CD8-positive, alpha-beta memory T cell (primary cell): ENCODE measurements at regions not wholly inside any gene's neighbourhood (a gene's known extent, or its start where the extent isn't known, plus 50 kb on each side); places are given as distances from the start of the nearest gene placed in this dataset.

Experiments used
- CTCF ChIA-PET: fragments of 350-600 bp; sonication (Branson Sonifier 250); formaldehyde crosslinking; loops from one replicate; lab custom pipeline; 2021; ENCODE audit warnings: antibody characterized with exemption; lab: Charles Lee
- POLR2A ChIA-PET: fragments of 350-600 bp; sonication (Branson Sonifier 250); formaldehyde crosslinking; loops from one replicate; lab custom pipeline; 2021; ENCODE audit warnings: antibody characterized with exemption; lab: Charles Lee
- DNase-seq, 5 donors: peaks; one replicate each; pipeline versions ENCODE4 v3.0.0 to v3.0.0-alpha.2; 2020 to 2022; ENCODE audit warnings: mixed read lengths in 1 of 5
- H3K27ac ChIP-seq: one replicate; pipeline ENCODE4 v1.7.0; 2013; ENCODE audit warnings: low read depth, mild to moderate bottlenecking, low read length, moderate library complexity
- H3K27me3 ChIP-seq: 2 replicates; pipeline ENCODE4 v1.7.0; 2013; ENCODE audit warnings: low read length, mild to moderate bottlenecking; ENCODE audit not compliant: insufficient read depth, poor library complexity, severe bottlenecking
- H3K36me3 ChIP-seq: 2 replicates; pipeline ENCODE4 v1.7.0; 2013; ENCODE audit warnings: mild to moderate bottlenecking, low read length, moderate library complexity; ENCODE audit not compliant: insufficient read depth
- H3K4me1 ChIP-seq: 2 replicates; pipeline ENCODE4 v1.7.0; 2013; ENCODE audit warnings: mild to moderate bottlenecking, low read length, moderate library complexity; ENCODE audit not compliant: insufficient read depth
- H3K4me3 ChIP-seq: 2 replicates; pipeline ENCODE4 v1.7.0; 2013; ENCODE audit warnings: mild to moderate bottlenecking, low read length
- H3K9me3 ChIP-seq: 2 replicates; pipeline ENCODE4 v1.7.0; 2013; ENCODE audit warnings: mild to moderate bottlenecking, low read length
- H3K27ac Mint-ChIP-seq, 8 donors: one replicate each; pipeline ENCODE4 v1.8.0; 2020 to 2021; ENCODE audit warnings: mixed read lengths in 8 of 8, mild to moderate bottlenecking in 6 of 8, inconsistent platforms in 3 of 8, moderate library complexity in 3 of 8
- H3K27me3 Mint-ChIP-seq, 2 donors: one replicate each; pipeline ENCODE4 v1.8.0; 2020 to 2021; ENCODE audit warnings: mixed read lengths in 2 of 2, mild to moderate bottlenecking in 1 of 2, moderate library complexity in 1 of 2
- H3K36me3 Mint-ChIP-seq, 3 donors: one replicate each; pipeline ENCODE4 v1.8.0; 2020 to 2021; ENCODE audit warnings: mixed read lengths in 3 of 3, inconsistent platforms in 1 of 3, mild to moderate bottlenecking in 1 of 3
- H3K4me1 Mint-ChIP-seq, 3 donors: one replicate each; pipeline ENCODE4 v1.8.0; 2020 to 2021; ENCODE audit warnings: mixed read lengths in 3 of 3, inconsistent platforms in 1 of 3, mild to moderate bottlenecking in 1 of 3
- H3K4me3 Mint-ChIP-seq, 7 donors: one replicate each; pipeline ENCODE4 v1.8.0; 2020 to 2021; ENCODE audit warnings: mixed read lengths in 7 of 7, mild to moderate bottlenecking in 6 of 7, moderate library complexity in 4 of 7, inconsistent platforms in 2 of 7
- H3K9me3 Mint-ChIP-seq, 5 donors: one replicate each; pipeline ENCODE4 v1.8.0; 2020 to 2022; ENCODE audit warnings: mixed read lengths in 5 of 5, mild to moderate bottlenecking in 3 of 5, moderate library complexity in 2 of 5, inconsistent platforms in 1 of 5

GRCh38 chr10:130396044-130396443 lies 259.9 kb downstream of the GLRX3 start:
- no peaks in the 10 kb centered on the region for H3K36me3 ChIP-seq
- Mint-ChIP-seq H3K36me3 (no peaks in the 10 kb centered on the region), H3K9me3 (peaks cover 8 to 28% (median 20%) of the 10 kb centered on the region in 5 donors), H3K4me1 (no peaks in the 10 kb centered on the region), H3K27me3 (peaks cover 0 to 9% of the 10 kb centered on the region in 2 donors), H3K4me3 (no peak overlapping the region), H3K27ac (no peak overlapping the region)
- no peaks in the 10 kb centered on the region for H3K4me1 ChIP-seq
- POLR2A ChIA-PET, result no interaction called here
- H3K9me3 ChIP-seq, result no peaks in the 10 kb centered on the region
- no peak for DNase-seq
- H3K4me3 ChIP-seq, result no peak overlapping the region
- no peaks in the 10 kb centered on the region for H3K27me3 ChIP-seq
- no peak overlapping the region for H3K27ac ChIP-seq
- CTCF ChIA-PET, result no interaction called here

DNA sequence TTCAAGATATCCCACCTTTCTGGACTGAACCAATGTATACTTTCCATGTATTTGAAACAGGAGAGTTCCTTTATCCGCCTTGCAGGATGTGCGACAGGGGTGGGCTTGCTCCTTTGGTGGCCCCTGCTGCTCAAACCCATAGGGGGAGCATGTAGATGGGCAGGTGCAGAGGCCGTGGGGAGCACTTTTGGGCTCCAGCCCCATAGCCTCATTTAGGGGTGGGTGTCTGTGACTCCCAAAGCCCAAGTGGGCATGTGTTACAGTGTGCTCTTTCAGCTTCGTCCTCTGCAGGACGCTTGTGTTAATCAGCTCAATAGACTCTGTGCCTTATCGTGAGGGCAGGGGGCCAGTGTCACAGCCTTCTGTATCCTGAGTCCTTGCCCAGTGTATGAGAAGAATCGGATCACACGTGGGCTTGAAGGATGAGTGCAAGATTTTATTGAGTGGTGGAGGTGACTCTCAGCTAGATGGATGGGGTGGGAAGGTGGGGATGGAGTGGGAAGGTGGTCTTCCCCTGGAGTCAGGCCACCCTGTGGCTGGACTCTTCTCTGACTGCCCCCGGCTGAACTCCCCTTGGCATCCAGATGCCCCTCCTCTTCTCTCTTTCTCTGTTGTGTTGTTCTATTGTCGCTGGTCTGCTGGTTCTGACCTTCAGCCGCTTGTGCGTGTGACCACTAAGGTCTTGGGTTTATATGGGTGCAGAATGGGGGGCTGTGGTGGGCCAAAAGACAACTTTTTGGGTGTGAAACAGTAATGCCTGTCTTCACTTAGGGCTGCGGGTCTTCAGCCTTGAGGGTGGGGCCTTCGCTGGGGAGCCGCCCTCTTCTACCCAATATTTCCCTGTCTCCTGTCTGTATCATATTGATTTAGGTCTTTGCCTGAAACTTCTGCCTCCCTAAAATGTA lies 262.2 kb downstream of the GLRX3 start:
- POLR2A ChIA-PET, result no interaction called here

GRCh38 chr10:130399425-130399950 lies 263.3 kb downstream of the GLRX3 start:
- no peaks in the 10 kb centered on the region for H3K4me1 Mint-ChIP-seq
- peaks cover 0 to 26% (median 11%) of the 10 kb centered on the region in 5 donors for H3K9me3 Mint-ChIP-seq
- CTCF ChIA-PET, result no interaction called here
- no peaks in the 10 kb centered on the region for H3K36me3 ChIP-seq
- H3K36me3 Mint-ChIP-seq, result no peaks in the 10 kb centered on the region
- H3K4me1 ChIP-seq, result no peaks in the 10 kb centered on the region
- no peak overlapping the region for H3K4me3 Mint-ChIP-seq
- peaks cover 0 to 3% of the 10 kb centered on the region in 2 donors for H3K27me3 Mint-ChIP-seq
- no peak for DNase-seq
- H3K27ac ChIP-seq, result no peak overlapping the region
- POLR2A ChIA-PET, result no interaction called here
- H3K27ac Mint-ChIP-seq, result no peak overlapping the region
- no peaks in the 10 kb centered on the region for H3K9me3 ChIP-seq
- H3K4me3 ChIP-seq, result no peak overlapping the region
- no peaks in the 10 kb centered on the region for H3K27me3 ChIP-seq

More for the DNA sequence above, 262.2 kb downstream of the GLRX3 start:
- H3K27ac Mint-ChIP-seq, result no peak overlapping the region
- peaks cover 3 to 28% (median 16%) of the 10 kb centered on the region in 5 donors for H3K9me3 Mint-ChIP-seq
- H3K4me1 Mint-ChIP-seq, result no peaks in the 10 kb centered on the region
- DNase-seq, result no peak
- no peak overlapping the region for H3K4me3 Mint-ChIP-seq
- Histone ChIP-seq H3K4me3 (no peak overlapping the region), H3K27ac (no peak overlapping the region), H3K4me1 (no peaks in the 10 kb centered on the region), H3K9me3 (no peaks in the 10 kb centered on the region), H3K36me3 (no peaks in the 10 kb centered on the region), H3K27me3 (no peaks in the 10 kb centered on the region)
- CTCF ChIA-PET, result no interaction called here
- no peaks in the 10 kb centered on the region for H3K36me3 Mint-ChIP-seq
- peaks cover 0 to 3% of the 10 kb centered on the region in 2 donors for H3K27me3 Mint-ChIP-seq

GRCh38 chr10:130400890-130401289 lies 264.7 kb downstream of the GLRX3 start:
- peaks cover 0 to 3% of the 10 kb centered on the region in 2 donors for H3K27me3 Mint-ChIP-seq

DNA sequence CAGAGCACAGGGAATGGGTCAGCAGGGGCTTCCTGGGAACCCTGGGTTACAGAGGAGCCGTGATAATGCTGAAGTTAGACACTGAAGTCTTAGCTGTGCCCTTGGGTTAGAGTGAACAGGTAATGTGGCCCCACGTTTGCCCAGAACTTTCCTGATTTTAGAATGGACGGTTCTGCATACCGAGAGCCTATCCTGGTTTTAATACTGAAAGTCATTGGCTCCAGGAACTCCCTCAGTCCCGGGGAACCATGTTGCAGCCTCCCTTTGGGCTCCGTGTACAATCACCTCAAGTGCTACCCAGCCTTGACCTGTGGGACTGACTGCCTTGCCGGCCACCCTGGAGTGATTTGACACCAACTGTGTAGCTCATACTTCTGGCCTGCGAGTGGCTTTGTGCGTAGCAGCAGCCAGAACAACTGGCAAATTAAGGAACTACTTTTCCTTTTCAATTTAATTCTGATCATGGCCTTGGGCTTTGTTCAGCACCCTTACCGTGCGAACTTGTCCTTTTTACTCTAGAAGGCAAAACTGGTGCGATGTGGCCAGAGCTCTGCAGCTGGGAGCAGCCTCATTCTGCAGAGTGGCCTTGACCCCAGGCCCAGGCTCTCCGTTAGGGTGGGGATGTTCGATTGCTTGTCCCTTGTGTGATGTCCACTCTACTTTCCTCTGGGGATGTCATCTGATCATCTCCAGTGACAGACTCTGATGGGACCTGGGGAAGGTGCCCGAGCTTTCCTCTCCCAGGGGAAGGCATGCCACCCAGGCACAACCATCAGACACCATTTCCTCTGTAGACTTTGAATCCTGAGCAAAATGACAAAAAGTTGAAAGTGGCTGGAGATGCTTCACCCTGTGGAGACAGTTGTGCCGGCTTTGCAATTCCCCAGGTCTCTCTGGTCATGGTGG lies 265.9 kb downstream of the GLRX3 start:
- Mint-ChIP-seq H3K27ac (no peak overlapping the region), H3K9me3 (peaks cover 0 to 9% (median 5%) of the 10 kb centered on the region in 5 donors), H3K36me3 (no peaks in the 10 kb centered on the region), H3K27me3 (peaks cover 0 to 3% of the 10 kb centered on the region in 2 donors), H3K4me3 (no peak overlapping the region), H3K4me1 (no peaks in the 10 kb centered on the region)
- Histone ChIP-seq H3K36me3 (no peaks in the 10 kb centered on the region), H3K9me3 (no peaks in the 10 kb centered on the region), H3K4me3 (no peak overlapping the region), H3K27me3 (no peaks in the 10 kb centered on the region), H3K27ac (no peak overlapping the region), H3K4me1 (no peaks in the 10 kb centered on the region)
- DNase-seq, result no peak
- ChIA-PET POLR2A (no interaction called here), CTCF (no interaction called here)

More at GRCh38 chr10:130400890-130401289, 264.7 kb downstream of the GLRX3 start:
- H3K9me3 ChIP-seq, result no peaks in the 10 kb centered on the region
- Mint-ChIP-seq H3K27ac (no peak overlapping the region), H3K36me3 (no peaks in the 10 kb centered on the region), H3K9me3 (peaks cover 0 to 17% (median 6%) of the 10 kb centered on the region in 5 donors), H3K4me3 (no peak overlapping the region), H3K4me1 (no peaks in the 10 kb centered on the region)
- H3K36me3 ChIP-seq, result no peaks in the 10 kb centered on the region
- H3K4me3 ChIP-seq, result no peak overlapping the region
- no peak overlapping the region for H3K27ac ChIP-seq
- ChIA-PET POLR2A (no interaction called here), CTCF (no interaction called here)
- no peaks in the 10 kb centered on the region for H3K27me3 ChIP-seq
- no peaks in the 10 kb centered on the region for H3K4me1 ChIP-seq
- no peak for DNase-seq

- Histone ChIP-seq H3K4me1 (no peaks in the 10 kb centered on the region), H3K36me3 (no peaks in the 10 kb centered on the region), H3K27me3 (no peaks in the 10 kb centered on the region), H3K4me3 (no peak overlapping the region), H3K9me3 (no peaks in the 10 kb centered on the region), H3K27ac (no peak overlapping the region)
- H3K36me3 Mint-ChIP-seq, result no peaks in the 10 kb centered on the region
- no peak overlapping the region for H3K4me3 Mint-ChIP-seq
- H3K4me1 Mint-ChIP-seq, result no peaks in the 10 kb centered on the region
- CTCF ChIA-PET, result no interaction called here
- DNase-seq, result no peak
- no peak overlapping the region for H3K27ac Mint-ChIP-seq
- peaks cover 0 to 3% of the 10 kb centered on the region in 2 donors for H3K27me3 Mint-ChIP-seq
- H3K9me3 Mint-ChIP-seq, result peaks cover 0 to 9% (median 0%) of the 10 kb centered on the region in 5 donors
- POLR2A ChIA-PET, result no interaction called here
These were observed 267.2 kb downstream of the GLRX3 start for GRCh38 chr10:130403153-130404075.

- ChIA-PET CTCF (no interaction called here), POLR2A (no interaction called here)
- Histone ChIP-seq H3K27me3 (no peaks in the 10 kb centered on the region), H3K4me3 (no peak overlapping the region), H3K36me3 (no peaks in the 10 kb centered on the region), H3K9me3 (no peaks in the 10 kb centered on the region), H3K4me1 (no peaks in the 10 kb centered on the region), H3K27ac (no peak overlapping the region)
- H3K27me3 Mint-ChIP-seq, result no peaks in the 10 kb centered on the region
- peak overlapping the region in 1 of 8 donors; percentile 43 for H3K27ac Mint-ChIP-seq
- no peaks in the 10 kb centered on the region for H3K36me3 Mint-ChIP-seq
- DNase-seq, result no peak
- peaks cover 0 to 6% (median 0%) of the 10 kb centered on the region in 5 donors for H3K9me3 Mint-ChIP-seq
- no peaks in the 10 kb centered on the region for H3K4me1 Mint-ChIP-seq
- no peak overlapping the region for H3K4me3 Mint-ChIP-seq
These were observed 268.4 kb downstream of the GLRX3 start for GRCh38 chr10:130404476-130405055.
